Heart left ventricle (tissue), 16 donors: ENCODE measurements at regions not wholly inside any gene's neighbourhood (a gene's known extent, or its start where the extent isn't known, plus 50 kb on each side); places are given as distances from the start of the nearest gene placed in this dataset.

Experiments
- ATAC-seq, 4 donors: fragments of 200-7000 bp; cut with Tn5 transposase; one replicate each; pipeline ENCODE4 v1.9.1; 2020 to 2022; ENCODE audit warnings: moderate library complexity in 4 of 4, mild to moderate bottlenecking in 3 of 4, moderate number of reproducible peaks in 1 of 4
- DNase-seq, 5 donors: peaks; one replicate each; pipeline ENCODE4 v3.0.0-alpha.2; 2020
- H3K27ac ChIP-seq, 12 donors: fragments of 200-600 bp; sonication (generic) in 4 of 12; one replicate each; pipeline versions ENCODE4 v1.5.0 to v1.8.0; 2016 to 2022; ENCODE audit warnings: mild to moderate bottlenecking in 2 of 12
- H3K27me3 ChIP-seq, 9 donors: fragments of 200-600 bp; sonication (generic) in 2 of 9; one replicate each; pipeline versions ENCODE4 v1.5.1 to v1.8.0; 2016 to 2022; ENCODE audit warnings: mild to moderate bottlenecking in 3 of 9
- H3K36me3 ChIP-seq, 9 donors: fragments of 200-600 bp; sonication (generic) in 2 of 9; one replicate each; pipeline versions ENCODE4 v1.5.0 to v1.8.0; 2018 to 2022; ENCODE audit warnings: mild to moderate bottlenecking in 2 of 9
- H3K4me1 ChIP-seq, 12 donors: fragments of 200-600 bp; sonication (generic) in 4 of 12; one replicate each; pipeline versions ENCODE4 v1.5.0 to v1.8.0; 2016 to 2022; ENCODE audit warnings: mild to moderate bottlenecking in 3 of 12
- H3K4me3 ChIP-seq, 12 donors: fragments of 200-600 bp; sonication (generic) in 4 of 12; one replicate each; pipeline versions ENCODE4 v1.5.0 to v1.8.0; 2017 to 2022; ENCODE audit warnings: mild to moderate bottlenecking in 9 of 12, moderate library complexity in 4 of 12
- H3K9me3 ChIP-seq, 12 donors: fragments of 200-600 bp; sonication (generic) in 4 of 12; one replicate each; pipeline versions ENCODE4 v1.5.0 to v1.8.0; 2016 to 2022; ENCODE audit warnings: mild to moderate bottlenecking in 1 of 12
- CTCF ChIP-seq, 12 donors: fragments of 200-600 bp; sonication (generic) in 4 of 12; IDR thresholded peaks; one replicate each; pipeline versions ENCODE4 v1.5.0 to v1.8.0; 2018 to 2022; ENCODE audit warnings: antibody characterized with exemption in 12 of 12, mild to moderate bottlenecking in 5 of 12
- POLR2A ChIP-seq, 2 donors: fragments of 450-650 bp; IDR thresholded peaks; one replicate each; pipeline ENCODE4 v1.6.1; 2017; ENCODE audit warnings: antibody characterized with exemption in 2 of 2, mild to moderate bottlenecking in 2 of 2, moderate library complexity in 2 of 2
- WGBS, 4 donors: extraction: QIAGEN DNeasy Blood & Tissue Kit in 2 of 4; methylation state at CpG; one replicate each; pipeline versions ENCODE4 v1.1.5 to v1.1.7; 2013 to 2018; 5-methylcytosine and 5-hydroxymethylcytosine counted together
- intact Hi-C, 10 donors: fragments of 100-400 bp; cut with DNase I; formaldehyde crosslinking; loops; one replicate each; pipeline versions ENCODE4 v1.11.1 to v1.14.2; 2022
- donor health status: ischemic (EF 13 %, LVEDD 7.1; RV severe dilation, severe dysfunction).
- donor health status: healthy with polysubstance abuse.
- donor health status: DM: no; HTN: yes; CAD: no.
- donor health status: DM: no; HTN: no; CAD: no.
- donor health status: ischemic (EF 25% LVEDD 6.9; RV normal size, moderate dysfunction).
- donor health status: ischemic (EF 25% LVEDD 5.7; RV mildly dilated, moderate dysfunction).
- donor health status: healthy.
- donor health status: DM: yes; HTN: yes; CAD: no.
- donor health status: ischemic (EF 35%, LVEDD 5.7; RV mildly dilated, moderate dysfunction).
- donor health status: nonischemic (EF 11% LVEDD 7.7; RV severe dilation, severe dysfunction).
- donor health status: DM: yes; HTN: yes; CAD: no.
- donor health status: PGD.
- donor health status: ischemic (EF 29% LVEDD 5.4; RV normal size, mild dysfunction).
- donor health status: nonischemic (EF 23%, LVEDD 6.1; RV moderate dilation, normal function).

GRCh38 chr10:33863352-33863751 lies 528.9 kb upstream of the NRP1 start:
- 67 to 86% (median 75%) methylated on average over 3 of the region's 3 CpGs for WGBS, 4 donors

GRCh38 chr10:33862536-33863105 lies 528.2 kb upstream of the NRP1 start:
- intact Hi-C loops, result no loop called here
- 94 to 95% (median 94%) methylated on average over 12 of the region's 12 CpGs for WGBS, 4 donors

More at GRCh38 chr10:33863352-33863751, 528.9 kb upstream of the NRP1 start:
- DNase-seq, result no peak
- no peak for TF ChIP-seq POLR2A (IDR thresholded peaks at IDR 0.05)
- TF ChIP-seq CTCF (IDR thresholded peaks at IDR 0.05), result no peak
- intact Hi-C loops, result no loop called here
- Histone ChIP-seq H3K27ac (no peak overlapping the region), H3K4me3 (no peak overlapping the region), H3K27me3 (no peaks in the 10 kb centered on the region), H3K9me3 (no peaks in the 10 kb centered on the region), H3K36me3 (no peaks in the 10 kb centered on the region), H3K4me1 (peaks cover 0 to 20% (median 5%) of the 10 kb centered on the region in 12 donors)
- no peak for ATAC-seq

GRCh38 chr10:33861833-33862232 lies 527.4 kb upstream of the NRP1 start:
- Histone ChIP-seq H3K36me3 (no peaks in the 10 kb centered on the region), H3K4me1 (peaks cover 0 to 15% (median 5%) of the 10 kb centered on the region in 12 donors), H3K9me3 (no peaks in the 10 kb centered on the region), H3K4me3 (no peak overlapping the region), H3K27ac (no peak overlapping the region), H3K27me3 (no peaks in the 10 kb centered on the region)
- TF ChIP-seq POLR2A (IDR thresholded peaks at IDR 0.05), result no peak
- TF ChIP-seq CTCF (IDR thresholded peaks at IDR 0.05), result no peak
- DNase-seq (no peak), ATAC-seq (no peak)
- WGBS, 4 donors, result 56 to 61% (median 60%) methylated on average over 3 of the region's 3 CpGs
- intact Hi-C loops, result no loop called here

More at GRCh38 chr10:33862536-33863105, 528.2 kb upstream of the NRP1 start:
- TF ChIP-seq POLR2A (IDR thresholded peaks at IDR 0.05), result no peak
- no peak for TF ChIP-seq CTCF (IDR thresholded peaks at IDR 0.05)
- H3K4me3 ChIP-seq, result no peak overlapping the region
- no peaks in the 10 kb centered on the region for H3K27me3 ChIP-seq
- H3K4me1 ChIP-seq, result peaks cover 0 to 16% (median 5%) of the 10 kb centered on the region in 12 donors
- DNase-seq (no peak), ATAC-seq (no peak)
- H3K9me3 ChIP-seq, result no peaks in the 10 kb centered on the region
- no peaks in the 10 kb centered on the region for H3K36me3 ChIP-seq
- no peak overlapping the region for H3K27ac ChIP-seq

- TF ChIP-seq CTCF (IDR thresholded peaks at IDR 0.05) (no peak), POLR2A (IDR thresholded peaks at IDR 0.05) (no peak)
- Histone ChIP-seq H3K27me3 (no peaks in the 10 kb centered on the region), H3K4me3 (no peak overlapping the region), H3K36me3 (no peaks in the 10 kb centered on the region), H3K27ac (peak overlapping the region in 1 of 12 donors; percentile 23), H3K9me3 (no peaks in the 10 kb centered on the region), H3K4me1 (peaks cover 0 to 15% (median 5%) of the 10 kb centered on the region in 12 donors)
- intact Hi-C loops, result no loop called here
- DNase-seq (no peak), ATAC-seq (no peak)
- 65 to 73% (median 68%) methylated on average over 7 of the region's 7 CpGs for WGBS, 4 donors
Measured at GRCh38 chr10:33861016-33861704, 526.7 kb upstream of the NRP1 start.
